ENCODE measurements at regions not wholly inside any gene's neighbourhood (a gene's known extent, or its start where the extent isn't known, plus 50 kb on each side); places are given as distances from the start of the nearest gene placed in this dataset.

GRCh38 chr7:18163091-18163490 lies 135.4 kb upstream of the PRPS1L1 start:
- TF ChIP-seq CTCF (IDR thresholded peaks at IDR 0.05) (no peak), EP300 (IDR thresholded peaks at IDR 0.05) (no peak), ZFP36 (IDR thresholded peaks at IDR 0.05; ENCODE audit: borderline replicate concordance, partially characterized antibody) (no peak), TFCP2L1 (CRISPR knock-in tag; IDR thresholded peaks at IDR 0.05) (no peak), REST (IDR thresholded peaks at IDR 0.05) (no peak), MYC (IDR thresholded peaks at IDR 0.05; ENCODE audit: borderline replicate concordance, low read length) (no peak)
